Endodermal cell (in vitro differentiated cells): ENCODE measurements at regions not wholly inside any gene's neighbourhood (a gene's known extent, or its start where the extent isn't known, plus 50 kb on each side); places are given as distances from the start of the nearest gene placed in this dataset.

Experiments used
- DNase-seq: peaks from one replicate; pipeline ENCODE4 v3.0.0-alpha.2; 2017
- H3K27ac ChIP-seq: 2 replicates; pipeline ENCODE4 v1.5.1; 2013; ENCODE audit warnings: mild to moderate bottlenecking, low read depth, low read length, moderate library complexity
- H3K27me3 ChIP-seq: 2 replicates; pipeline ENCODE4 v1.6.1; 2013; ENCODE audit warnings: mild to moderate bottlenecking, low read length, moderate library complexity; ENCODE audit not compliant: insufficient read depth, control insufficient read depth, poor library complexity, severe bottlenecking
- H3K36me3 ChIP-seq: 2 replicates; pipeline ENCODE4 v1.7.0; 2013; ENCODE audit warnings: mild to moderate bottlenecking, low read length, moderate library complexity; ENCODE audit not compliant: control insufficient read depth, insufficient read depth
- H3K4me1 ChIP-seq: one replicate; pipeline ENCODE4 v1.7.0; 2013; ENCODE audit warnings: low read length; ENCODE audit not compliant: control insufficient read depth, insufficient read depth
- H3K4me3 ChIP-seq: 2 replicates; pipeline ENCODE4 v1.5.1; 2013; ENCODE audit warnings: mild to moderate bottlenecking, low read length, moderate library complexity
- H3K9ac ChIP-seq: 2 replicates; pipeline ENCODE4 v1.6.1; 2013; ENCODE audit warnings: mild to moderate bottlenecking, low read length, moderate library complexity; ENCODE audit not compliant: poor library complexity, severe bottlenecking; ENCODE audit errors: extremely low read depth
- H3K9me3 ChIP-seq: 2 replicates; pipeline ENCODE4 v1.6.1; 2013; ENCODE audit warnings: mild to moderate bottlenecking, low read length, moderate library complexity; ENCODE audit not compliant: control insufficient read depth
- H3K27ac Mint-ChIP-seq: 2 replicates; pipeline ENCODE4 v1.8.0; 2020; ENCODE audit warnings: mixed read lengths
- H3K27me3 Mint-ChIP-seq: 2 replicates; pipeline ENCODE4 v1.8.0; 2021; ENCODE audit warnings: mild to moderate bottlenecking, mixed read lengths; ENCODE audit not compliant: insufficient read depth
- H3K36me3 Mint-ChIP-seq: 2 replicates; pipeline ENCODE4 v1.8.0; 2020; ENCODE audit warnings: low read depth, mixed read lengths
- H3K4me1 Mint-ChIP-seq: 2 replicates; pipeline ENCODE4 v1.8.0; 2020; ENCODE audit warnings: mixed read lengths
- H3K4me3 Mint-ChIP-seq: 2 replicates; pipeline ENCODE4 v1.8.0; 2020; ENCODE audit warnings: mild to moderate bottlenecking, moderate library complexity, mixed read lengths
- H3K9me3 Mint-ChIP-seq: 2 replicates; pipeline ENCODE4 v1.8.0; 2020; ENCODE audit warnings: mild to moderate bottlenecking, mixed read lengths
- CTCF ChIP-seq: fragments of 200-600 bp; sonication (generic); conservative IDR thresholded peaks from 2 replicates; pipeline ENCODE4 v1.5.0; 2021; ENCODE audit warnings: antibody characterized with exemption, mild to moderate bottlenecking
- WGBS, 2 experiments: methylation state at CpG; one replicate each; pipeline versions ENCODE4 v1.1.5 to v1.1.7; 2013; ENCODE audit warnings: missing lambda C conversion rate in 2 of 2, mixed read lengths in 1 of 2; ENCODE audit not compliant: insufficient coverage in 1 of 2, insufficient read length in 1 of 2; 5-methylcytosine and 5-hydroxymethylcytosine counted together

- Histone ChIP-seq H3K27me3 (no peaks in the 10 kb centered on the region), H3K27ac (no peak overlapping the region), H3K9ac (no peak overlapping the region), H3K4me1 (no peaks in the 10 kb centered on the region), H3K4me3 (no peak overlapping the region), H3K9me3 (no peaks in the 10 kb centered on the region), H3K36me3 (no peaks in the 10 kb centered on the region)
- Mint-ChIP-seq H3K36me3 (no peaks in the 10 kb centered on the region), H3K4me3 (no peak overlapping the region), H3K9me3 (no peaks in the 10 kb centered on the region), H3K27ac (no peak overlapping the region), H3K4me1 (no peaks in the 10 kb centered on the region), H3K27me3 (peaks cover 3% of the 10 kb centered on the region)
- TF ChIP-seq CTCF: no peak
- WGBS, 2 experiments: 85 to 89% methylated on average over 1 to 3 of the region's 4 CpGs
- no peak for DNase-seq
Measured at GRCh38 chr3:171526146-171526545, 65.9 kb upstream of the TNIK start.

- H3K27me3 ChIP-seq: no peaks in the 10 kb centered on the region
- H3K4me1 ChIP-seq: peaks cover under 1% of the 10 kb centered on the region
- Mint-ChIP-seq H3K9me3 (no peaks in the 10 kb centered on the region), H3K4me3 (no peak overlapping the region), H3K4me1 (no peaks in the 10 kb centered on the region), H3K36me3 (no peaks in the 10 kb centered on the region), H3K27me3 (peaks cover 3% of the 10 kb centered on the region), H3K27ac (no peak overlapping the region)
- no peak for TF ChIP-seq CTCF
- H3K9ac ChIP-seq: no peak overlapping the region
- H3K9me3 ChIP-seq: no peaks in the 10 kb centered on the region
- DNase-seq: no peak
- no peaks in the 10 kb centered on the region for H3K36me3 ChIP-seq
- no peak overlapping the region for H3K27ac ChIP-seq
- no peak overlapping the region for H3K4me3 ChIP-seq
- whole genome bisulfite sequencing, 2 experiments: 88 to 100% methylated on average over 1 to 6 of the region's 6 CpGs
Measured at GRCh38 chr3:171525437-171525836, 65.2 kb upstream of the TNIK start.

- Histone ChIP-seq H3K4me3 (no peak overlapping the region), H3K4me1 (peaks cover 3% of the 10 kb centered on the region), H3K9ac (no peak overlapping the region), H3K9me3 (no peaks in the 10 kb centered on the region), H3K36me3 (no peaks in the 10 kb centered on the region), H3K27ac (no peak overlapping the region), H3K27me3 (no peaks in the 10 kb centered on the region)
- Mint-ChIP-seq H3K27me3 (peaks cover 3% of the 10 kb centered on the region), H3K4me3 (no peak overlapping the region), H3K4me1 (peaks cover 2% of the 10 kb centered on the region), H3K36me3 (no peaks in the 10 kb centered on the region), H3K9me3 (no peaks in the 10 kb centered on the region), H3K27ac (no peak overlapping the region)
- 93 to 95% methylated on average over 4 of the region's 4 CpGs for WGBS, 2 experiments
- DNase-seq: no peak
- TF ChIP-seq CTCF: no peak
Measured at GRCh38 chr3:171524921-171525310, 64.7 kb upstream of the TNIK start.
